DMS 273 treated with DMSO at 0.1 percent for 48 hours (cell line): ENCODE measurements at regions not wholly inside any gene's neighbourhood (a gene's known extent, or its start where the extent isn't known, plus 50 kb on each side); places are given as distances from the start of the nearest gene placed in this dataset.
"Not testable (repeated sequence)": the region's sequence is repeated elsewhere in the genome, so short reads cannot be mapped to it uniquely, and the experiment has no call there.

Source experiments
- DNase-seq: peaks from one replicate; lab custom pipeline; 2025; lab: John Stamatoyannopoulos, UW

DNA sequence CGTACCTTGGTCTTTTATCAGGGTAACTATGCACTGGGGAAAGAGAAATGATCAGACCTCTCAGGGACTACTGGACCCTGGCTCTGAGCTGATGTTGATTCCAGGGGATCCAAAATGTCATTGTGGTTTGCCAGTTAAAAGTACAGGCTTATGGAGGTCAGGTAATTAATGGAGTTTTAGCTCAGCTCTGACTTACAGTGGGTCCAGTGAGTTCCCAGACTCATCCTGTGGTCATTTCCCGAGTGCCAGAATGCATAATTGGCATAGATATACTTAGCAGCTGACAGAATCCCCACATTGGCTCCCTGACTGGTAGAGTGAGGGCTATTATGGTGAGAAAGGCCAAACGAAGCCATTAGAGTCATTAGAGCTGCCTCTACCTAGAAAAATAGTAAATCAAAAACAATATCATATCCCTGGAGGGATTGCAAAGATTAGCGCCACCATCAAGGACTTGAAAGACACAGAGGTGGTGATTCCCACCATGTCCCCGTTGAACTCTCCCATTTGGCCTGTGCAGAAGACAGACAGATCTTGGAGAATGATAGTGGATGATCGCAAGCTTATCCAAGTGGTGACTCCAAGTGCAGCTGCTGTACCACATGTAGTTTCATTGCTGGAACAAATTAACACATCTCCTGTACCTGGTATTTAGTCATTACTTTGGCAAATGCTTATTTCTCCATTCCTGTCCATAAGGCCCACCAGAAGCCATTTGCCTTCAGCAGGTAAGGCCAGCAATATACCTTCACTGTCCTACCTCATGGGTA lies 152.4 kb downstream of the THBS2 start:
- no peak for DNase-seq

DNA sequence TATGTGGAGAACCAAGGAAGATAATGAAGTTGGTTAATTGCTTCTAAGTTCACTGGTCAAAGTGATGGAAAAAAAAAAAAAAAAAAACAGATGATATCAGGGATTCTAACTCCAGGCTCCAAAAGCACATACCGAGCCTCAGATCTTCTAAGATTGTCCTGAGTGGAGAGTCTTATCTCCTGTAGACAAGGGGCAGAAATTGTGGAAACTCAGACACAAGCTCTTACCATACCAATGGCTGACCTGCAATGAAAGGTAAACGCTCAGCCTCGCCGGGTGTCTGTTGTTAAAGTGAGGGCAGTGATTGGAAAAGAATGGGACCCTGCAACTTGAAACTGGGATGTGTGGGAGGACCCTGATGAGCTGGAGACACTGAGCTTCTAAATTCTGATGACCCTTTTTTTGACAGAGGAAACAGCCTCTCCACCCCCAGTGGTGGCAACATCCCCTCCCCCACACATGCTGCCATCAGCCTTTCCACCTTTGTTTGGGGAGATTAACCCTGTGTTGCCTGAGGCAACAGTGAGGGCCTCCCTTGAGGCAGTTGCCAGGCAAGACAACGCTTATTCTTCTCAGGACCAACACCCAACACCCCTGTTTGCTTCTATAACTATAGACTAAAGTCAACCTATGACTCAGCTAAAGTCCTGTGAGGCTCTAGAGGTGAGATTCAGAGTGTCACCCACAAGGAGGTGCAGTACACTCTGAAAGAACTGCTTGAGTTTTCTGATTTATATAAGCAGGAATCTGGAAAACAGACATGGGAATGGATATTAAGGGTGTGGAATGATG lies 154.0 kb downstream of the THBS2 start:
- no peak for DNase-seq

DNA sequence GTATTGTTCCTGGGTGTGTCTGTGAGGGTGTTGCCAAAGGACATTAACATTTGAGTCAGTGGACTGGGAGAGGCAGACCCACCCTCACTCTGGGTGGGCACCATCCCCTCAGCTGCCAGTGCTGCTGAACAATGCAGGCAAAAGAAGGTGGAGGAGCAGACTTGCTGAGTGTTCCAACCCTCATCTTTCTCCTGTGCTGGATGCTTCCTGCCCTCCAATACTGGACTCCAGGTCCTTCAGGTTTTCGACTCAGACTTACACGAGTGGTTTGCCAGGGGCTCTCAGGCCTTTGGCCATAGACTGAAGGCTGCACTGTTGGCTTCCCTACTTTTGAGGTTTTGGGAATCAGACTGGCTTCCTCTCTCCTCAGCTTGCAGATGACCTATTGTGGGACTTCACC lies 155.0 kb downstream of the THBS2 start:
- not testable (repeated sequence) for DNase-seq

DNA sequence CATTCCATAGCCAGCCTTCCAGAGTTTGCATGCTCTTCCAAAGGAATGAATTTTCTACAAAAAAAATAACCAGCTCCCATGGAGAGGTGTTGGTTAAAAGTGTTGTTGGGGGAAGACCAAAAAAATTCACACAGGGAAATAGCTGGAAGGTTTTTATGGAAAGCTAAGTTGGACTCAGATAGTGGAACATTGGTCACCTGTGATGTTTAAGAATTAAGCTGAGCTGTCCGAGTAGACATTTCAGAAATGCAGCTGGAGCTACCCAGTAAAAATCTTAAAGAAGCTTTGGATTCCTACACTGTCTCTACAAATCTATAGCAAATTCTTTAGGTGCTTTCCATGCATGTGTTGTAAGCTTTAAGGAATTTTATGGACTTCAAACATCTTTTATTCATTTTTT lies 155.5 kb downstream of the THBS2 start:
- DNase-seq: no peak

DNA sequence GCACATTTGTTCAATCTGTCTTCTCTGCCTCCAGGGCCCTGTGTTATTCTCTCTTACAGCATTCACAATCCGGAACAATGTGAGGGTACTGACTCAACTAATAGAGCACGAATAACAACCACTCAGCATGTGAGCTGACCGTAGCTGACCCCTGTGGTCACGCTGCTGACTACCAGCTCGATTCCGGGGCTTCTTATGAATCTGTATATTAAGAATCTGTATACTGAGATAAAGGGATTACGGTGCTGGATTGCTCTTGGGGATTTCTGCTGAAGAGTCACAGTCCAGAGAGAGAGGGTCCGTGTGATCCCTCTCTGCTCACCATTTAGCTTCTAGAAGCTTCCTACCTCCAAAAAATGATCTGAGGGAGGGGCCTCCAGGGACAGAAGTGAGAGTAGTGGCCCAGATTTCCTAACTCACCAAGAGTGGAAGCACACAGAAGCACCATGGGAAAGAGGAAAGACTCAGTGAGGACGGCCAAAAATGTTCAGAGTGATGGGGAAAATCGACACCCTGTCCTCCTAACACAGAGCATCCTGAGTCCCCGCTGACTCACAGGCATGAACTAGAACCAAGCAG lies 156.2 kb downstream of the THBS2 start:
- no peak for DNase-seq

DNA sequence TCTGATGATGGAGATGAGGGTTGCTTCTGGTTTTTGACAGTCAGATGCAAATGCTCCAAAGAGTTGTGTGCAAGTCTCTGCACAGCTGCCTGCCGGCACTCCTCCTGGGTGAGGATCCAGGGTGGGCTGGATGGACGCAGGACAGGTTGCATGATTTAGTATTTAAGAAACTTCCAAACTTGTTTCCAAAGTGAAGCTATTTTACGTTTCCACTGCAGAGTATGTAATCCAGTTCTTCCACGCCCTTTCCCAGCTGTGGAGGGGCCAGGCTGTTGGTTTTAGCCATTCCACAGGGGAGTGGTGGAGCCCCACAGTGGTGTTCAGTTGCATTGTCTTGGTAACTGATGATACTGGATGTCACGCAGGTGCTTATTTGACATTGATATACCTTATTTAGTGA lies 157.3 kb downstream of the THBS2 start:
- DNase-seq: no peak

DNA sequence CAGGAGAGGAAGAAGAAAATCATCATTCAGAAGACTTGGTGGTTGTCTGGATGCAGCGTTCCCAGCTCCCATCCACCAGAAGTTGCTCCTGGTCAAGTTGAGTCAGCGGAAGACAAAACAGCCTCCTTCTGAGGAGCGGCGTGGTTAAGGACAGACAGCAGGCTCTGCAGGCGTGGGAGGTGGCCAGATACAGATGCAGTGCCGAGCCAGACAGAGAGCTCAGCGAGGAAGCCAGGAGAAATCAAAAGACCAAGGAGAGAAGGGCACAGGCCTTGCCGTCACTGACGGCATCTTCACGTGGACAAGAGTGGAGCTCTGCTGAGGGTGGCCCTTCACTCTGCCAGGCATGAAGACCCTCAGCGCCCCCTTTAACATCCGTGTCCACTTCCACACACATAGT lies 158.5 kb downstream of the THBS2 start:
- DNase-seq: no peak

DNA sequence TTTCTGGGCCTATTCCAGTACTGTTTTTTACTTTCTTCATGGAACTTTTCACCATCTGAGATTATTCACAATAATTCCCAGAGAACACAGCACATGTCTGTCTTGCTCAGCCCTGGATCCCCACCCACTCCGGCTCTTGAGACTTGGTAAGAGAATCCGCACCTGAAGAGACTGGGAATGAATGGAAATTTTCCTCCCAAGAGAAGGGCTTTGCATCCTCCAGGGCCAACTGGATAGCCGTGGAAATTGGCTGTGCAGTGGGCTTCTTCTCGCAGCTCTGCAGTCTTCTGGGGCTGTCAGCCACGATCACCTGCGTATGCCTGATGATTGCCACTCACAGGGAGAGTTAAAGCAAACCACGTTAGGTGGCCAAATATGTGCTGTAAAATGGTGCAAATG lies 159.1 kb downstream of the THBS2 start:
- DNase-seq: no peak

DNA sequence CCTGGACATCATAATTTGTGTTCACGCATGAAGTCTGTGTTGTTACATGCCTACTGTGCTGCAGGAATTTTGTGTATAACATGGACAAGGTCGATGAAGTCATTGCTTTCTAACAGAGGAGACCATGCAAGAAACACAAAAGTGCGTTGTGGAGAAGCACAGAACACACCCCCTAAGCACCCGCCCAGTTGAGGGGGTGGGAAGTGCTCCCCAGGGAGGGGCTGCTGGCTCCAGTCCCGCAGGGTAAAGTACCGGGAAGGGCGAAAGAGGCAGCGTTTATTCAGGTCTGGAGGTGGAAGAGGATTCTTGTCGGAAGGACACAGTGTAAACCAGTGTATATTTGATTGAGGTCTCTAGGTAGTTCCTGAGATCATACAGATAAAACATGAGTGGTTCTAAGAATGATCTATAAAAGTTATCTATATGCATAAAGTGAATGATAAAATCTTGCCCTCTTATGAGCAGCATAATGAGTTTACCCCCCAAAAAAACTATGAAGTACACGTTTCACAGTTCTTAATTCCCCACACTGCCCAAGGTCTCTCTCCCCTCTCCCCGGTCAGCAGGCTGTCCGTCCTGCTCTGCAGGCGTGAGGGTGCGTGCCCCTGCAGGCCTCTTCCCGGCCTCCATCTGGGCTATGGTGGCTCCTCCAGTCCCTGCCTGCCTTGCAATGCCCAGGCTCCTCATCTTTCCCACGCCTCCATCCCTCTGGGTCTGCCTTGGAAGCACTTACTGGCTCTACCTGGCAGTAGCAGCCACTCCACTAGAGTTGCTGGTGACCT lies 159.7 kb downstream of the THBS2 start:
- no peak for DNase-seq

DNA sequence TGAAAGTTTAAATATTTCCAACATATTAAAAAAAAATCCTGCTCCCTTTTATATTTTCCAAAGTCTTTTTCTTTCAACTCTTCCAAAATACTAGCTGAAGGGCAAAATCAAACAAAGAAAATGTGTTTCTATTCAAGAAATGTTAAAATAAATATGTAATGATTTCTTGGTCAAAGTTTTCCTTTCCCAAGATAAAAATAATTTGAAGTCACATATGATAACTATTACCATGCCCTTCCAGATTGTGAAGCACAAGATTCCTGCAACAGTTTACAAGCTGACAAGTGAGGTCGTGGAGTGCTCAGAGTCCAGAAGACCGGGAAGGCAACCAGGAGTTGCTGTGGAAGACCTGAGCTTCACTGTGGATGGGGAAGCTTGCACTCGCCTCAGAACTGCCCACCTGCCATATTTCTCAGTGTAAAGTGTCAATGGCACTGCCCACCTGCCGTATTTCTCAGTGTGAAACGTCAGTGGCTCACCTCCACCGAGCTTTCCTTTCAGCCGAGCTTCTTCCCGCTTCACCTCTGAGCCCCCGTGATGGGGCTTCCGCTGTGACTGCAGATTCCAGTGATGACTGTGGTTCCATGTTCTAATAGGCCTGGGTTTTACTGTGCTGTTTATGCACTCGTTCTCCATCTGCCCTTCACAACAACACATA lies 160.5 kb downstream of the THBS2 start:
- DNase-seq: no peak

DNA sequence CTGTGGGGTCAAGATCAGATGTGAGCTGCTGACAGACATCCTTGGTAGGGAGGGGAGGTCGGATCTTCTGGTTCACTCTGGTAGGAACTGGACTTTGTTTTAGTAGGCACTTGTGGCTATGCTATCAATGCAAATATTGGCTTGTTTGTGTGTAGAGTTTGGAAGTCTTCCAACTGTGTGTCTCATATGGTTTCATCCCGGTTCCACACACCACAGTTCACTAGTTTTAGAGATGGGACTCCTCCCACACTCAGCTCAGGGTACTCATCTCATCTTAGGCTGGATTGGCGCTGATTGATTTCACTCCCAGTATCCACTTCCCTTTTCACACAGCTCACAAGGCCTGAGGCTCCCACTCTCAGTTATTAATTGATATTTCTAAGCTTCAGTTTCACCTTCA lies 161.3 kb downstream of the THBS2 start:
- no peak for DNase-seq

DNA sequence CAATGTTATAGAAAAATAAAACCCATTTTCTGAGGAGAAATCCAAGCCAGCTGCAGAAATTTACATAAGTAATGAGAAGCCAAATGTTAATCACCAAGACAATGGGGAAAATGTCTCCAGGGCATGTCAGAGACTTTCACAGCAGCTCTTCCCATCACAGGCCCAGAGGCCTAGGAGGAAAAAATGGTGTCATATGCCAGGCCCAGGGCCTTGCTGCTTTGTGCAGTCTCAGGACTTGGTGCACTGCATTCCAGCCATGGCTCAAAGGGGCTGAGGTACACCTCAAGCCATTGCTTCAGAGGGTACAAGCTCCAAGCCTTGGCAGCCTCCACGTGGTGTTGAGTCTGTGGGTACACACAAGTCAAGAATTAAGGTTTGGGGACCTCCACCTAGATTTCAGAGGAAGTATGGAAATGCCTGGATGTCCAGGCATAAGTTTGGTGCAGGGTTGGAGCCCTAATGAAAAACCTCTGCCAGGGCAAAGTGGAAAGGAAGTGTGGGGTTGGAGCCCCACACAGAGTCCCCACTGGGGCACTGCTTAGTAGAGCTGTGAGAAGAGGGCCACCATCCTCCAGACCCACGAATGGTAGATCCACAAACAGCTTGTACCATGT lies 163.0 kb downstream of the THBS2 start:
- not testable (repeated sequence) for DNase-seq

DNA sequence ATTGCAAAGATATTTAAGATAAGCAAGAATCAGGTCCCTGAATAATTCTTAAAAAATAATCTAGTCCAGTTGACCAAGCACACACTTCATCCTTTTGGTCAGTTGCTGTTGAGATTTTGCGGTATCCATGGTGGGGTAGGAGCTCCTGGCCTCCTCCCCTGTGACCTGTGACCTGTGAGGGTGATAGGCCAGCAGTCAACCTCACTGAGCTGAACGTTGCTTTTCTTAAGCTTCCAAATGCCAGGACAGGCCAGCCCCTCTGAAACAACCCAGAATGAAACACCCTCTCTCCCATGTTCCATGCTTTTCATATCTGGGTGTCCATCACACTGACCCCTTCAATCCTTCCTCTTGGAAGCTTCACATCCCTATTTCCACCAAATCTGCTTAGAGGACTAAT lies 164.9 kb downstream of the THBS2 start:
- DNase-seq: no peak

DNA sequence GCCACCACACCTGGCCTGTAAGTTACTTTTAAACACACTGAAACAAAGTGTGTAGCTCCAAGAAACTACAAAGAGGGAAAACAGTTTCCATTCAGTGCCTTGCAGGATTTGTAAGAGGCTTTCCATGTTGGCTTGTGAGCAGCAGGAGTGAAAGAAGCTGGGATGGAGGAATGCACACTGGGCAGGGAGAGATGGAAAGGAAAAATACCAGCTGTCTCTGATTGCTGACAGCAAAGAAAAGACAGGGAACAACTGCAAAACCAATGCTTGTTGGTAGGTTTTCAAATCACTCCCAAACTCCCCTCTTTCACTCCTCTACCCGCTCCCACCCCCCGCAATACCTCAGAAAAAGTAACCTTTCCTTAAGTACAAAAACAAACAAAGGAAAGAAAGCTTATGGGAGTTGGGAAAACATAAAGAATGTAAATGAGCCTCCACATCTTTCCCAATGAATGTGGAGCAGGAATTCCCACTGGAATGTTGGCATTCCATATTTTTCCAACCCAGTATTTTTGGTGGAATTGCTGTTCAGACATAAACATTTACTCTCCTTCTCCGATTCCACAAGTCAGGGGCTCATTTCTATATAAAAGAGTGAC lies 166.1 kb downstream of the THBS2 start:
- DNase-seq: no peak

DNA sequence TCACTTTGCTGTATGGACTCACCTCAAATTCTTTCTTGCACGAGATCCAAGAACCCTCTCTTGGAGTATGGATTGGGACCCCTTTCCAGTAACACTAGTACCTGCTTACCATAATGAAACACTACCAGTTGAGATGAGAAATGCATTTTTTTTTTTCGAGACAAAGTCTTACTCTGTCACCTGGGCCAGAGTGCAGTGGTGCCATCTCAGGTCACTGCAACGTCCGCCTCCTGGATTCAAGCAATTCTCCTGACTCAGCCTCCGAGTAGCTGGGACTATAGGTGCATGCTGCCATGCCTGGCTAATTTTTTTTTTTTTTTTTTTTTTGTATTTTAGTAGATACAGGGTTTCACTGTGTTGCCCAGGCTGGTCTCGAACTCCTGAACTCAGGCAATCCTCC lies 167.0 kb downstream of the THBS2 start:
- DNase-seq: not testable (repeated sequence)

DNA sequence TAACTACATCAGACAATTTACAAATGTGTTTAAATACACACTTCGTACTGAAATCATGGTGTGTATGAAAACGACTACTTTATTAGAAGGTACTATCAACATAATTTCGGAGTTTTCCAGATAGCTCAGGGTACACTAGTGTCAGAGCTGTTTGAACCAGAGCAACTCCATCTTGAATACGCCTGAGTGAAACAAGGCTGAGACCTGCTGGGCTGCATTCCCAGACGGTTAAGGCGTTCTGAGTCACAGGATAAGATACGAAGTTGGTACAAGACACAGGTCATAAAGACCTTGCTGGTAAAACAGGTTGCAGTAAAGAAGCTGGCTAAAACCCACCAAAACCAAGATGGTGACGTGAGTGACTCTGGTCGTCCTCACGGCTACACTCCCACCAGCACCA lies 167.6 kb downstream of the THBS2 start:
- no peak for DNase-seq

DNA sequence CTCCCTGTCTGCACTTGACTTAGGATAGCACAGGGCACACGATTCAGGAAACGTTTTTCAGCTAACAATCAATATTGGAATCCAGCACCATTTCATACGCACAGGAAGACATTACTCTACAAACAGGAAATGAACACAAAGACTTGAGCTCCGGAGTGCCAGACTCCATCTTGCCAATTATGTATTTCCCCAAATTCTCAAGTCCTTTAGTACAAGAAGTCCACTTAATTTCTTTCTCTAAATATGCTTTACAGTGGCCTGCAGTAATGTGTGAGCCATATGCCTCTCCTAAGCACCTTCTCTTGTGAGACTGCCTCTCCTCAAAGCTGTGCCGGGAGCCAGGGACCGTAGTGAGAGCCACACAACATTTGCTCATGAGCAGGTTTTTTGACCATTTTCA lies 168.2 kb downstream of the THBS2 start:
- no peak for DNase-seq

DNA sequence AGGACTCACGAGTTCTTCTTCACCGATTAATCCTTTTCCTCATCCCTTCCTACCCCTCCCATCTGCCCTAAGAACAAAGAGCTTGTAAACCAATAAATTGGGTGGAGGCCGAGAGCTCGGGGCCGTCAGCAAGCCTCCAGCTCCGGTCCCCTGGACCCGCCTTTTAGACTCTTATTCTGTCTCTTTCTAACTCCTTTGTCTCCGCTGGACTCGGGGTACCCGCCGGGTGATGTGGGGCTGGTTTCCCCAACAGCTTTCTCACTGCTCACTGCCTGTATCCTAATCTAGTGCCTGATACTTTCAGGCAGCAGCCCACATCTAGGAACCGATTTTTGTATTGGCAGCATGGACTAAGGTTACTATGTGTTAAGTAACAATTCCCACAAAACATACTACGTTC lies 169.1 kb downstream of the THBS2 start:
- not testable (repeated sequence) for DNase-seq

DNA sequence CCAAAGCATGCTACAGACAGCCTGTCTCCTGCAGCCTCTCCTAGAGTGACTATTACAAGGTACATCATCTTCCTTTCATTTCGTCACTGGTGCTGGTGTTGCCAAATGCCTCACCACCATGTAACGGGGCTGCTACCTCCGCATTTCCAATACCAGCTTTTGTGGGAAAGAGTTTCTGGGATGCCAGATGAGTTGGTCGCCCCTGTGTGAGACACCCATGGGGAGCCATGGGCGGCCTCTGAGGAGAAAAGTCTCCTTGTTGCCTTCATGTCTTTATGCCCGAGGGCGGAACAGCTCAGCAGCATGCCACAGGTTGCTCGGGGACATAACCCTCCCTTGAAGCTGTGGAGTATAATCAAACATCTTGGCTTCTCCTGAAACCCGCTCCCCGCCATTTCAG lies 169.6 kb downstream of the THBS2 start:
- no peak for DNase-seq

DNA sequence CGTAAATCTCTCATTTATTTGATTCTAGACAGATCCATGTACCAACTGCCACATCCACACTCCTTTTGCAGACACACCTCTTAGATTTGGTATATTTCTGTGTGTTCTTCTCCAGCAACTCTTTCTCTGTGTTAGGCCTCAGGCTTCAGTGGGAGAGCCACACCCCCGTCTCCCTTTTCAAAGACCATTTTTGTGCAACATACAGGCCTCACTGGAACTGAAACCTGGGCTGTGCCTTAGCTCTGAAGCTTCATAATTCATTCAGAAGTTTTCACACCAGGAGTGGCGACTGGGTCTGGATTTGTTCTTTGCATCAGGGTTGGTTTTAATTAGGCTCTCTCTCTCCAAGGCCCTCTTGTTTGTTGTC lies 170.2 kb downstream of the THBS2 start:
- no peak for DNase-seq
